SU-DHL-6 (cell line): ENCODE measurements at regions not wholly inside any gene's neighbourhood (a gene's known extent, or its start where the extent isn't known, plus 50 kb on each side); places are given as distances from the start of the nearest gene placed in this dataset.

ENCODE experiments used
- CTCF ChIP-seq: fragments of 200-600 bp; sonication (generic); IDR thresholded peaks from one replicate; pipeline ENCODE4 v1.5.1; 2017; ENCODE audit warnings: antibody characterized with exemption, mild to moderate bottlenecking, low read length, moderate library complexity; ENCODE audit not compliant: insufficient read depth, poor library complexity, severe bottlenecking
- EZH2phosphoT487 ChIP-seq: fragments of 200-600 bp; sonication (generic), shearing (Covaris generic); conservative IDR thresholded peaks from 2 replicates; pipeline ENCODE4 v1.6.1; 2018; ENCODE audit warnings: mild to moderate bottlenecking, antibody characterized with exemption, low read length, moderate library complexity, mixed read lengths

GRCh38 chr1:191897134-191897533 lies 261.1 kb upstream of the RGS18 start:
- TF ChIP-seq CTCF (no peak), EZH2phosphoT487 (no peak)
